K562 (cell line): ENCODE measurements at regions not wholly inside any gene's neighbourhood (a gene's known extent, or its start where the extent isn't known, plus 50 kb on each side); places are given as distances from the start of the nearest gene placed in this dataset.

Source experiments
- ATAC-seq: fragments of 200-7000 bp; cut with Tn5 transposase; 3 replicates; pipeline ENCODE4 v1.9.1; 2020; ENCODE audit warnings: moderate library complexity
- BruUV-seq: library from RNA; stranded (reverse); fragments of 400-500 nt; replicated peaks from 2 replicates; lab custom pipeline; 2021; lab: Mats Ljungman, UMichigan
- CTCF ChIA-PET: fragments of 300-600 bp; formaldehyde crosslinking; extraction: SDS; loops from one replicate; lab custom pipeline; 2021; ENCODE audit warnings: low intra/inter-chr PET ratio; lab: Yijun Ruan, JAX
- POLR2A ChIA-PET: fragments of 300-600, 350-650 bp; sonication (Branson Sonifier 250); formaldehyde crosslinking; extraction: SDS; loops from one replicate; lab custom pipeline; 2021; ENCODE audit warnings: antibody characterized with exemption, inconsistent platforms; lab: Yijun Ruan, JAX
- DNase-seq, 4 experiments: peaks; one replicate each; pipeline versions ENCODE4 v3.0.0 to v3.0.0-alpha.2; 2011 to 2018; ENCODE audit warnings: low spot score in 3 of 4, mixed read lengths in 3 of 4; ENCODE audit errors: extremely low read depth in 1 of 4
- FAIRE-seq: peaks from 2 replicates; lab custom pipeline; 2011; peaks lifted over from hg19 to GRCh38; lab: Jason Lieb, UNC
- H2AFZ ChIP-seq: 2 replicates; pipeline ENCODE4 v1.6.0; 2011; ENCODE audit warnings: low read depth, low read length, control low read depth, inconsistent platforms
- H3K27ac ChIP-seq: fragments of 200-600 bp; 3 replicates; pipeline ENCODE4 v1.8.0; 2011; ENCODE audit warnings: low read depth, mild to moderate bottlenecking, control low read depth, inconsistent platforms, low read length, moderate library complexity, mixed read lengths; ENCODE audit errors: extremely low read depth
- H3K27me3 ChIP-seq, 2 experiments: fragments of 300-600 bp in 1 of 2; 2 replicates in 1 of 2; 3 replicates in 1 of 2; pipeline versions ENCODE4 v1.6.0 to v1.8.0; 2011; ENCODE audit warnings: inconsistent platforms in 2 of 2, low read length in 2 of 2, mild to moderate bottlenecking in 1 of 2, mixed read lengths in 1 of 2, moderate library complexity in 1 of 2; ENCODE audit not compliant: control insufficient read depth in 2 of 2, insufficient read depth in 2 of 2
- H3K36me3 ChIP-seq: fragments of 300-600 bp; 3 replicates; pipeline ENCODE4 v1.8.0; 2011; ENCODE audit warnings: mild to moderate bottlenecking, low read length, inconsistent platforms; ENCODE audit not compliant: control insufficient read depth, insufficient read depth
- H3K4me1 ChIP-seq, 2 experiments: fragments of 200-600 bp in 1 of 2; replicated peaks in 1 of 2; 2 replicates in 1 of 2; 3 replicates in 1 of 2; pipeline versions ENCODE4 v1.5.1 to v1.8.0; 2011; ENCODE audit warnings: inconsistent platforms in 2 of 2, low read length in 2 of 2, mild to moderate bottlenecking in 1 of 2, mixed read lengths in 1 of 2, moderate library complexity in 1 of 2; ENCODE audit not compliant: control insufficient read depth in 2 of 2, insufficient read depth in 2 of 2
- H3K4me2 ChIP-seq: 2 replicates; pipeline ENCODE4 v1.6.1; 2011; ENCODE audit warnings: low read length, control low read depth, inconsistent platforms, mixed read lengths; ENCODE audit not compliant: insufficient read depth
- H3K4me3 ChIP-seq: fragments of 200-600 bp; sonication (generic), shearing (Covaris generic); 2 replicates; pipeline ENCODE4 v1.5.1; 2016; ENCODE audit warnings: control low read depth, inconsistent platforms
- H3K79me2 ChIP-seq: fragments of 200-600 bp; 3 replicates; pipeline ENCODE4 v1.8.0; 2011; ENCODE audit warnings: low read length, inconsistent platforms; ENCODE audit not compliant: control insufficient read depth, insufficient read depth
- H3K9ac ChIP-seq, 2 experiments: 2 replicates each; pipeline versions ENCODE4 v1.6.0 to v1.6.1; 2011; ENCODE audit warnings: low read depth in 2 of 2, low read length in 2 of 2, control low read depth in 1 of 2, inconsistent platforms in 1 of 2, mild to moderate bottlenecking in 1 of 2, mixed read lengths in 1 of 2; ENCODE audit not compliant: insufficient read depth in 1 of 2
- H3K9me1 ChIP-seq: one replicate; pipeline ENCODE4 v1.6.0; 2011; ENCODE audit warnings: inconsistent platforms, mild to moderate bottlenecking, low read length, moderate library complexity; ENCODE audit not compliant: control insufficient read depth, insufficient read depth
- H3K9me3 ChIP-seq: replicated peaks from 2 replicates; pipeline ENCODE4 v1.5.1; 2011; ENCODE audit warnings: low read depth, low read length, inconsistent platforms; ENCODE audit not compliant: control insufficient read depth, insufficient read depth
- H4K20me1 ChIP-seq: replicated peaks from 2 replicates; pipeline ENCODE4 v1.6.1; 2011; ENCODE audit warnings: low read length, inconsistent platforms, mixed read lengths; ENCODE audit not compliant: control insufficient read depth, insufficient read depth
- ATF7 ChIP-seq: fragments of 450-650 bp; IDR thresholded peaks from 2 replicates; pipeline ENCODE4 v1.7.1; 2014; ENCODE audit warnings: mild to moderate bottlenecking, moderate library complexity
- CEBPB ChIP-seq: fragments of 450-650 bp; IDR thresholded peaks from 2 replicates; pipeline ENCODE4 v1.6.1; 2016; ENCODE audit warnings: missing genetic modification characterization, missing compliant biosample characterization
- FOSL1 ChIP-seq: fragments of 200-800 bp; sonication (Bioruptor generic); conservative IDR thresholded peaks from 2 replicates; pipeline ENCODE4 v1.6.1; 2016; ENCODE audit warnings: missing genetic modification characterization, missing compliant biosample characterization
- NFATC3 ChIP-seq: fragments of 450-650 bp; IDR thresholded peaks from 2 replicates; pipeline ENCODE4 v1.6.1; 2017; ENCODE audit warnings: mild to moderate bottlenecking
- PHB2 ChIP-seq: fragments of 450-650 bp; IDR thresholded peaks from 2 replicates; pipeline ENCODE4 v1.6.1; 2017; ENCODE audit warnings: low read depth
- RBFOX2 ChIP-seq: fragments of 200-400 bp; formaldehyde crosslinking; IDR thresholded peaks from 2 replicates; pipeline ENCODE4 v1.6.1; 2017; ENCODE audit warnings: low read depth, mild to moderate bottlenecking, low read length, moderate library complexity
- RBM34 ChIP-seq: fragments of 200-400 bp; formaldehyde crosslinking; IDR thresholded peaks from 2 replicates; pipeline ENCODE4 v1.6.1; 2018; ENCODE audit warnings: low read length, borderline replicate concordance; ENCODE audit not compliant: insufficient read depth
- YY1 ChIP-seq, 3 experiments: IDR thresholded peaks; 2 replicates each; pipeline ENCODE4 v1.6.1; 2011; ENCODE audit warnings: low read length in 2 of 3, mild to moderate bottlenecking in 2 of 3, moderate library complexity in 2 of 3, borderline replicate concordance in 1 of 3, control low read depth in 1 of 3, low read depth in 1 of 3; ENCODE audit not compliant: insufficient read depth in 3 of 3, insufficient replicate concordance in 2 of 3, control insufficient read depth in 1 of 3, insufficient read length in 1 of 3; ENCODE audit errors: extremely low read depth in 1 of 3
- ZNF717 ChIP-seq: fragments of 250-450 bp; sonication (Bioruptor Pico); IDR thresholded peaks from 2 replicates; pipeline ENCODE4 v1.5.0; 2021
- WGBS: fragments of 100-300 bp; shearing (Covaris generic); methylation state at CpG from one replicate; pipeline ENCODE4 v1.1.6; 2016; ENCODE audit warnings: low coverage, mixed read lengths; ENCODE audit not compliant: insufficient coverage; ENCODE audit errors: missing lambda C conversion rate; 5-methylcytosine and 5-hydroxymethylcytosine counted together
- in situ Hi-C: fragments of 300-500 bp; cut with MboI; formaldehyde crosslinking; loops from 4 replicates; pipeline ENCODE4 v1.15.0; 2018; ENCODE audit warnings: inconsistent platforms, mixed read lengths
- intact Hi-C: fragments of 100-400 bp; cut with micrococcal nuclease; formaldehyde crosslinking; loops from 2 replicates; pipeline ENCODE4 v1.14.2; 2022
- TF ChIP-seq, protein P1 (sequence below): fragments of 150-350 bp; conservative IDR thresholded peaks from 2 replicates; pipeline ENCODE4 v1.6.1; 2014; ENCODE audit warnings: low read length
- TF ChIP-seq, protein P2 (sequence below): fragments of 450-650 bp; formaldehyde crosslinking; IDR thresholded peaks from 2 replicates; pipeline ENCODE4 v1.4.0; 2020; ENCODE audit warnings: mild to moderate bottlenecking, mixed read lengths
- TF ChIP-seq, protein P3 (sequence below): fragments of 250-450 bp; sonication (Bioruptor Pico); IDR thresholded peaks from 2 replicates; pipeline ENCODE4 v1.5.0; 2021
- TF ChIP-seq, protein P4 (sequence below): sonication (generic); formaldehyde crosslinking; IDR thresholded peaks from 2 replicates; pipeline ENCODE4 v1.8.0; 2022; ENCODE audit warnings: mild to moderate bottlenecking, missing genetic modification reagents
- TF ChIP-seq, protein P5 (sequence below): fragments of 450-650 bp; IDR thresholded peaks from 2 replicates; pipeline ENCODE4 v1.7.0; 2016; ENCODE audit warnings: borderline replicate concordance

DNA sequence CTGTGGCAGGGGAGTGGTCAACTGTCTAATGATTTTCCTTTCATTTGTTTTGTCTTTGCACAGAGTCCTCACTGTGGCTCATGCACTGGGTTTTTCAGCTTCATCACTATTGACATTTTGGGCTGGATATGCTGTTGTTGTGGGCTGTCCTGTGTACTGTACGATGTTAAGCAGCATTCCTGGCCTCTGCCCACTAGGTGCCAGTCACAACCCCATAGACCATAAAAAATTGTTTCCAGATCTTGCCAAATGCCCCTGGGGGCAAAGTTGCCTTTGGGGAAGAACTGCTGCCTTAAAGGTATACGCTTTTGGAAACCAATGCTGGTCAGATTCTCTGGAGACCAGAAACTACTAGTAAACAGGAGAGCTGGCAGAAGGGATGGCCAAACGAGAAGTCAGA, 310.4 kb downstream of the SPRY2 start:
- ChIA-PET CTCF (no interaction called here), POLR2A (no interaction called here)
- DNase-seq (no peak), FAIRE-seq (no peak), ATAC-seq (no peak)
- Histone ChIP-seq H3K9ac (no peak overlapping the region), H2AFZ (no peak overlapping the region), H3K4me3 (no peak overlapping the region), H3K9me3 (no peaks in the 10 kb centered on the region), H3K9me1 (no peaks in the 10 kb centered on the region), H4K20me1 (no peaks in the 10 kb centered on the region), H3K4me2 (no peak overlapping the region), H3K79me2 (no peaks in the 10 kb centered on the region), H3K27ac (no peak overlapping the region), H3K27me3 (no peaks in the 10 kb centered on the region), H3K4me1 (no peaks in the 10 kb centered on the region), H3K36me3 (no peaks in the 10 kb centered on the region)
- WGBS, result 0% methylated on average over 3 of the region's 3 CpGs
- intact Hi-C loops, result no loop called here
- in situ Hi-C loops, result no loop called here
- BruUV-seq, result no TSS peak
- no peak for TF ChIP-seq ZNF717 (CRISPR knock-in tag)
- TF ChIP-seq FOSL1 (tag), result no peak
- TF ChIP-seq, protein P1, sequence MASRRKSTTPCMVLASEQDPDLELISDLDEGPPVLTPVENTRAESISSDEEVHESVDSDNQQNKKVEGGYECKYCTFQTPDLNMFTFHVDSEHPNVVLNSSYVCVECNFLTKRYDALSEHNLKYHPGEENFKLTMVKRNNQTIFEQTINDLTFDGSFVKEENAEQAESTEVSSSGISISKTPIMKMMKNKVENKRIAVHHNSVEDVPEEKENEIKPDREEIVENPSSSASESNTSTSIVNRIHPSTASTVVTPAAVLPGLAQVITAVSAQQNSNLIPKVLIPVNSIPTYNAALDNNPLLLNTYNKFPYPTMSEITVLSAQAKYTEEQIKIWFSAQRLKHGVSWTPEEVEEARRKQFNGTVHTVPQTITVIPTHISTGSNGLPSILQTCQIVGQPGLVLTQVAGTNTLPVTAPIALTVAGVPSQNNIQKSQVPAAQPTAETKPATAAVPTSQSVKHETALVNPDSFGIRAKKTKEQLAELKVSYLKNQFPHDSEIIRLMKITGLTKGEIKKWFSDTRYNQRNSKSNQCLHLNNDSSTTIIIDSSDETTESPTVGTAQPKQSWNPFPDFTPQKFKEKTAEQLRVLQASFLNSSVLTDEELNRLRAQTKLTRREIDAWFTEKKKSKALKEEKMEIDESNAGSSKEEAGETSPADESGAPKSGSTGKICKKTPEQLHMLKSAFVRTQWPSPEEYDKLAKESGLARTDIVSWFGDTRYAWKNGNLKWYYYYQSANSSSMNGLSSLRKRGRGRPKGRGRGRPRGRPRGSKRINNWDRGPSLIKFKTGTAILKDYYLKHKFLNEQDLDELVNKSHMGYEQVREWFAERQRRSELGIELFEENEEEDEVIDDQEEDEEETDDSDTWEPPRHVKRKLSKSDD, result no peak
- TF ChIP-seq RBM34, result no peak
- TF ChIP-seq ATF7, result no peak
- no peak for TF ChIP-seq PHB2
- TF ChIP-seq CEBPB (tag), result no peak
- no peak for TF ChIP-seq YY1 (IDR thresholded peaks at IDR 0.05; ENCODE audit: borderline replicate concordance in 1 of 3, control insufficient read depth in 1 of 3, extremely low read depth in 1 of 3, insufficient read depth in 3 of 3, insufficient read length in 1 of 3, insufficient replicate concordance in 2 of 3, low read depth in 1 of 3, low read length in 2 of 3)
- no peak for TF ChIP-seq NFATC3
- TF ChIP-seq, protein P2, sequence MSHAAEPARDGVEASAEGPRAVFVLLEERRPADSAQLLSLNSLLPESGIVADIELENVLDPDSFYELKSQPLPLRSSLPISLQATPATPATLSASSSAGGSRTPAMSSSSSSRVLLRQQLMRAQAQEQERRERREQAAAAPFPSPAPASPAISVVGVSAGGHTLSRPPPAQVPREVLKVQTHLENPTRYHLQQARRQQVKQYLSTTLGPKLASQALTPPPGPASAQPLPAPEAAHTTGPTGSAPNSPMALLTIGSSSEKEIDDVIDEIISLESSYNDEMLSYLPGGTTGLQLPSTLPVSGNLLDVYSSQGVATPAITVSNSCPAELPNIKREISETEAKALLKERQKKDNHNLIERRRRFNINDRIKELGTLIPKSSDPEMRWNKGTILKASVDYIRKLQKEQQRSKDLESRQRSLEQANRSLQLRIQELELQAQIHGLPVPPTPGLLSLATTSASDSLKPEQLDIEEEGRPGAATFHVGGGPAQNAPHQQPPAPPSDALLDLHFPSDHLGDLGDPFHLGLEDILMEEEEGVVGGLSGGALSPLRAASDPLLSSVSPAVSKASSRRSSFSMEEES, result no peak
- no peak for TF ChIP-seq RBFOX2
- TF ChIP-seq, protein P3, sequence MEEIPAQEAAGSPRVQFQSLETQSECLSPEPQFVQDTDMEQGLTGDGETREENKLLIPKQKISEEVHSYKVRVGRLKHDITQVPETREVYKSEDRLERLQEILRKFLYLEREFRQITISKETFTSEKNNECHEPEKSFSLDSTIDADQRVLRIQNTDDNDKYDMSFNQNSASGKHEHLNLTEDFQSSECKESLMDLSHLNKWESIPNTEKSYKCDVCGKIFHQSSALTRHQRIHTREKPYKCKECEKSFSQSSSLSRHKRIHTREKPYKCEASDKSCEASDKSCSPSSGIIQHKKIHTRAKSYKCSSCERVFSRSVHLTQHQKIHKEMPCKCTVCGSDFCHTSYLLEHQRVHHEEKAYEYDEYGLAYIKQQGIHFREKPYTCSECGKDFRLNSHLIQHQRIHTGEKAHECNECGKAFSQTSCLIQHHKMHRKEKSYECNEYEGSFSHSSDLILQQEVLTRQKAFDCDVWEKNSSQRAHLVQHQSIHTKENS, result no peak
- TF ChIP-seq, protein P4, sequence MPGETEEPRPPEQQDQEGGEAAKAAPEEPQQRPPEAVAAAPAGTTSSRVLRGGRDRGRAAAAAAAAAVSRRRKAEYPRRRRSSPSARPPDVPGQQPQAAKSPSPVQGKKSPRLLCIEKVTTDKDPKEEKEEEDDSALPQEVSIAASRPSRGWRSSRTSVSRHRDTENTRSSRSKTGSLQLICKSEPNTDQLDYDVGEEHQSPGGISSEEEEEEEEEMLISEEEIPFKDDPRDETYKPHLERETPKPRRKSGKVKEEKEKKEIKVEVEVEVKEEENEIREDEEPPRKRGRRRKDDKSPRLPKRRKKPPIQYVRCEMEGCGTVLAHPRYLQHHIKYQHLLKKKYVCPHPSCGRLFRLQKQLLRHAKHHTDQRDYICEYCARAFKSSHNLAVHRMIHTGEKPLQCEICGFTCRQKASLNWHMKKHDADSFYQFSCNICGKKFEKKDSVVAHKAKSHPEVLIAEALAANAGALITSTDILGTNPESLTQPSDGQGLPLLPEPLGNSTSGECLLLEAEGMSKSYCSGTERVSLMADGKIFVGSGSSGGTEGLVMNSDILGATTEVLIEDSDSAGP (CRISPR knock-in tag), result no peak
- TF ChIP-seq, protein P5, sequence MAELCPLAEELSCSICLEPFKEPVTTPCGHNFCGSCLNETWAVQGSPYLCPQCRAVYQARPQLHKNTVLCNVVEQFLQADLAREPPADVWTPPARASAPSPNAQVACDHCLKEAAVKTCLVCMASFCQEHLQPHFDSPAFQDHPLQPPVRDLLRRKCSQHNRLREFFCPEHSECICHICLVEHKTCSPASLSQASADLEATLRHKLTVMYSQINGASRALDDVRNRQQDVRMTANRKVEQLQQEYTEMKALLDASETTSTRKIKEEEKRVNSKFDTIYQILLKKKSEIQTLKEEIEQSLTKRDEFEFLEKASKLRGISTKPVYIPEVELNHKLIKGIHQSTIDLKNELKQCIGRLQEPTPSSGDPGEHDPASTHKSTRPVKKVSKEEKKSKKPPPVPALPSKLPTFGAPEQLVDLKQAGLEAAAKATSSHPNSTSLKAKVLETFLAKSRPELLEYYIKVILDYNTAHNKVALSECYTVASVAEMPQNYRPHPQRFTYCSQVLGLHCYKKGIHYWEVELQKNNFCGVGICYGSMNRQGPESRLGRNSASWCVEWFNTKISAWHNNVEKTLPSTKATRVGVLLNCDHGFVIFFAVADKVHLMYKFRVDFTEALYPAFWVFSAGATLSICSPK, result no peak
